SHP77 treated with DMSO at 0.1 percent for 48 hours (cell line): ENCODE measurements at regions not wholly inside any gene's neighbourhood (a gene's known extent, or its start where the extent isn't known, plus 50 kb on each side); places are given as distances from the start of the nearest gene placed in this dataset.

Experiments
- DNase-seq: peaks from one replicate; lab custom pipeline; 2025; lab: John Stamatoyannopoulos, UW

DNA sequence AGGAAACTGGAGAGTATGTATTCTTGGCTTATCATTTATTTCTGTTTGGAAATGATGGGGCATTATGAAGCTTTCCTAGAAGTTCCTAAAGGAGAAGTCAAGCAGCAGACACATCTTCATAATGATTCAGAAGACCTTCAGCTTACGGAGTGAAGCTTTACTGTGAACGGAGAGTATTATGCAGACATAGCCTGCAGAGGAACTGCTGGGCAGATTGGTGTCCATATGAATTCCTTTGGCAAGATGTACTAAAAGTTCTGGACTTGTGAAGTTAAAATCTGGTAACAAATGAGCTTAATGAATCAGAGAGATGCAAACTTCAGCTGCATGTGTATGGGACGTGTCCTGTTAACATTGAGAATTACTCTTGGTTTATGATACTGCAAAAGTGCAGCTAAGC, 60.1 kb downstream of the NABP1 start:
- no peak for DNase-seq

DNA sequence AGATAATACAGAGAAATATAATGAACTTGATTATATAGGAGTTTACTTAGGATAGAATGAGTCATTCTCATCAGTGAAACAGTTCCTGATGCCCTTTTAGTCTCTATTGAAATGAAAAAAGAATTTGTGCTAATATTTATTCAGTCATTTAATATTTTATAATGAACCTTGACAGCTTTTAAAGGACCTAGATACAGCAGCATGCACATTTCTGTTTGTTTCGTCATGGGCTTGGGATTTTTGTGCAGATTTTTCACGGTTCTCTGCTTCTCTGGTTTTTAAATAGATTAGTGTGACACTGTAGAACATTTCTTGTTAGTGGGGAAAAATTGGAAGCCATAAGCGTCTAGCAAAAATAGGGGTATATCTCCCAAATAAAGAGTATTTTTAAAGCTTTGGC, 60.7 kb downstream of the NABP1 start:
- no peak for DNase-seq

- no peak for DNase-seq
Measured at GRCh38 chr2:191739194-191739593, 61.3 kb downstream of the NABP1 start.

- no peak for DNase-seq
Measured at GRCh38 chr2:191740016-191740419, 62.1 kb downstream of the NABP1 start.

GRCh38 chr2:191740759-191741158, 62.8 kb downstream of the NABP1 start:
- no peak for DNase-seq

DNA sequence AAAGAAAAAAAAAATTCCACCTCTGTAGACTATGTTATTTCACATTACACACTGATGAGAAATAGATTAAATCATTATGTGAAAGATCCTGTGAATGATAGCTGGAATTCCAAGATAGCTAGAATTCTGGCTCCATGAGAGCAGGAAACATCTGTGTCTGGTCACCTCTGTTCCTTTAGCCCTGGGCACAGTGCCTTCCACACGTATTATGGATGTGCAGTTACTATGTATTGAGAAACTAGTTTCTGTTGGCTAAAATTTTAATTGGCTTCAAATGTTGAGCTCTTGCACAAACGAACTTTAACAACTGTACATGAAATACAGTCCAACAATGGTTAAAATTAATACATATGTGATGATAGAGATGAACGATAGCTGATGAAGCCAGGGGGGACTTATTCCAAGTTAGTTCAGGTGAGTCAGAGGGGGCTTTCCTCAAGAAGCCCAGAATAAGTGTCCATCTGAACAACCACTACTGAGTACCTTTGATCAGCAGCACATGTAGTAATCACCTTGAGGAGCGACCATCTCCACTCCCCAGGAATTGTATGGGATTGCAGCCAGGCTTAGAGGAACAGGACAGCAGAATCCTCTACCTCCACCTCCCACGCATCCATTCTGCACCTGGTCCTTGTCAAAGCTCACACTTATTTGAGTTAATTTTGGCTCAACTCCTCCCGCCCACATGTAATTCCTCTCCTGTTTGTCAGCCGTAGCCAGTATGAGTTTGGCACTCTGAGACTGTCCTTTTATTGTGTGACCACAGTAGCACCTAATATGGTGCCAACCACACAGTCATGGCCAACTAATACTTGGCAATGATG, 68.6 kb downstream of the NABP1 start:
- DNase-seq, result no peak

DNA sequence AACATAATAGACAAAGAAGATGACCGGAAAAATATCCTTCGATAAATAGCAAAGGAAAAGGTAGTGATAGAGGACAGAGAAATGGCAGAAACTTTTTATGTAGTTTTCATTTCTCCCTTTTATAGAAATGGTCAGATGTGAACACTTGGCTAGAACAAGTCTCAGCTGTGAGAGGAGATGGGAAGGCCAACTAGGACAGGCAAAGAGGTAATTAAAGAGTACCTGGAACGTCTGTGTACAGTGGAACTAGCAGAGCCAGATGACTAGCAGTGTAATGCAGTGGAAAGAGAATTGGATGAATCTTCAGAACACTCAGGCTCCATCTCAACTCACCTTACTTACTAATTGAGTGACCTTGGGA, 69.2 kb downstream of the NABP1 start:
- no peak for DNase-seq

DNA sequence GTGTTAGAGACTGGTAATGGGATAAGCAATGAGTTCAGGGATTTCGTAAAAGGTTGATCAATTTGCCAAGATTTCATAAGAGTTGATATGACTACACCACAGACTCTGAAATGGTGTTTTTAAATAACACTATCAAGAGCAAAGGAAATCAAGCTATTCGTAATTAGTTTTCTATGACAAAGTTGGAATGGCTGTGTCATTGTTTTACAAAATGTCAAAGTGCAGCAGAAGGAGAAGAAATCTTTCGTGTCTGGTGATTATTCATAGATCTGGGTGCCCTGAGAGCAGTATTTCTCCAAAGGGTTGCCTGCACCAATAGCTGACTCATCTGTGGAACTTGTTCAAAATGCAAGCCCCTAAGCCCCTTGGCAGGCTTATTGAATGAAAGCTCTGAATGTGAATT, 70.1 kb downstream of the NABP1 start:
- DNase-seq, result no peak

DNA sequence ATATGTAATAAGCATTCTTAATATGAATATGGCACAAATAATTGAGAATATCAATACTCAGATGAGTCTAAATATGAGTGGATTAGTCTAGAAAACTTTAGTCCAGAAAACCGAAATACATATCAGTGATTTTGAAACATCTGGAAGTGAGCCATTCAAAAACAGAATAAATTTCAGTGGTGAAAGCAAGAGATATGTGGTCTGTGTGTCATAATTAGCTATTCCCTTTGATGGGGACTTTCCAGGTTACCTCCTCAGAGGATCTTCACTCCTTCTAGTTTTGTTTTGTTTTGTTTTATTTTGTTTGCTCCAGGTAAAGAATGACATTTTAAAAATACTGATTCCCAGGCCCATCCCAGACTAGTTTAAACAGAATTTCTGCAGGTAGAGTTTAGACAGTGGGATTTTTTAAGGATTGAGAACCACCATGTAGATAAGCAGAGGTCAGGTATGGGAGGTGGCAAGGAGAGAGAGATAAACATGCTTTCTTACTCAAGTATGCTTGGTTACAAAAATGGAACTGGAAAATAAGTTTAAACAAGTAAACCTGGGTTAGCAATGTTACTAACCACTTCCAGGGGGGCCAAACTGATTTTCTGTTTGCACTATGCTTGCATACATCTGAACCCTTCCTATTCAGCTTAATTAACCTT, 70.7 kb downstream of the NABP1 start:
- DNase-seq, result no peak

DNA sequence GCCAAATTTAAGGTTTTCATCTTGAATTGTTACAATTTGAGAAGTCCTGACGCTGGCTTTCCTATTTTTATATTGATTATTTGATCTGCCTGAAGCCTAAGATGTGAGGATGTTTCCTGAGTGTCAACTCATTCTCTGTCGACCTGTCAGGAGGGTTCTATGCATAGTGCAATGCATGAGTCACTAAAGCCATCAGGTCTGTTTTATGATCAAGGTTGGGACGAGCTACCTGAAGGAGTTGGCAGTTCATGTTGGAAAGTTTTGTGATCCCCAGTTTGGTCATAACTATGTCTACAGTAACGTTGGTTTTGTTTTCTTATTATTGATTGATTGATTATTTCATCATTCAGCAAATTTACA, 71.2 kb downstream of the NABP1 start:
- DNase-seq, result no peak

DNA sequence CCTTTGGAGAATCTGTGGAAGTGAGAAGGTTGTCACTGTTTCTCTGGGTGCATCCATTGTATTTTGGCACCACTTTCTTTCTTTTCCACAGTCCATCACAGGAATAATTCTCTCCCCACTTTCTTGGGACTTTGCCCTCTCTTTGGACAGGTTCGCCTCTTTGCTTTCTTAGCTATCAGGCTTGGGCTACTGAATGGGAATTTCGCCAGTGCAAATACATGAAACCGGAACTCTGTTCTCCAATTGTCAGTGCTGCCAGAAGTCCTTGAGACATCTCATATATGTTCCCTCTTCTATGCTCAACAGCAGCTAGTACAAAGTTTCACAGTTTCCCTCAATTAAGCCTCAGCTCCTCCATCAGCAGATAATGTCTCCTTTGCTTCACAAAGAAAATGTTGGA, 76.2 kb downstream of the NABP1 start:
- DNase-seq, result no peak

DNA sequence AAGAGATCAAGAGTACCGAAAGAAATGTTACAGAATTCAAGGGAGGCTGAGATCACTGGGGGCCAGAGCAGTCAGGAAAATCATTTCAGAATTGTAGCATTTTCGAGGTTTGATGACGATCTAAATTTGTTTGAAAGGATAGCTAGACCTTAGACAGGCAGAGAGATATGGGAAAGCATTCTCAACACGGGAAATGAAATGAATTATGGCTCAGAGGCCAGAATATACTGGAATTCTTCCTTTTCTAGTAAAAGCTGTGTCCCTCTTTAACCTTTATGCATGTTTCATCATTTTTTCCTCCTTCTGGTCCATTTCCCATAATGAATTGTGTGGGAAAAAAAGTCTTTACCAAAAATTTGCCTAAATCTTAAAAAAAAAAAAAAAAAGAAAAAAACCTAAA, 78.8 kb downstream of the NABP1 start:
- DNase-seq, result no peak

- no peak for DNase-seq
Measured at GRCh38 chr2:191757208-191757607, 79.3 kb downstream of the NABP1 start.

GRCh38 chr2:191758518-191759507, 80.9 kb downstream of the NABP1 start:
- peak; percentile 64 for DNase-seq

- DNase-seq, result no peak
Measured at GRCh38 chr2:191759680-191760079, 81.7 kb downstream of the NABP1 start.

DNA sequence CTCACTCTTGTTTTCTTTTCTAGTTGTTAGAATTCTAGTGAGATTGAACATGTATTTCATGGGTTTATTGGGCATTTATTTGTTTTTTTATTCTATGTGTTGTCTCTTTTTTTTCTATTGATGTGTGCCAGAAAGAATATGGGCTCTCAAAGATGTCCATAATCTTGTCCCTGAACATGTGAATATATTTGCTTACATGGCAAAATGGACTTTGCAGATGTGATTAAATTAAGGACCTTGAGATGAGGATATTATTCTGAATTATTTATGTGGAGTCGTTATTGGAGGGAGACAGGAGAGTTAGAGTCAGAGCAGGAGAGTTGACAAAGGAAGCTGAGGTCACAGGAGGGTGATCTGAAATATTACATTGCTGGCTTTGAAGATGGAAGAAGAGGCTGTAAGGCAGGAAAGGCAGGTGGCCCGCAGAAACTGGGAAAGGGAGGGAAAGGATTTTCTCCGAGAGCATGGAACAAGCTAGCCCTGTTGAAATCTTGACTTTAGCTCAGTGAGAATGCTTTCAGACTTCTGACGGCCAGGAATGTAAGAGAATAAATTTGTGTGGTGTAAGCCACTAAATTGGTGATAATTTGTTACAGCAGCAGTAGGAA, 82.8 kb downstream of the NABP1 start:
- DNase-seq, result no peak

- no peak for DNase-seq
Measured at GRCh38 chr2:191773136-191773535, 73.8 kb downstream of the CAVIN2 start.

GRCh38 chr2:191777351-191777750, 69.5 kb downstream of the CAVIN2 start:
- DNase-seq, result no peak

- no peak for DNase-seq
Measured at GRCh38 chr2:191778041-191778440, 68.8 kb downstream of the CAVIN2 start.

DNA sequence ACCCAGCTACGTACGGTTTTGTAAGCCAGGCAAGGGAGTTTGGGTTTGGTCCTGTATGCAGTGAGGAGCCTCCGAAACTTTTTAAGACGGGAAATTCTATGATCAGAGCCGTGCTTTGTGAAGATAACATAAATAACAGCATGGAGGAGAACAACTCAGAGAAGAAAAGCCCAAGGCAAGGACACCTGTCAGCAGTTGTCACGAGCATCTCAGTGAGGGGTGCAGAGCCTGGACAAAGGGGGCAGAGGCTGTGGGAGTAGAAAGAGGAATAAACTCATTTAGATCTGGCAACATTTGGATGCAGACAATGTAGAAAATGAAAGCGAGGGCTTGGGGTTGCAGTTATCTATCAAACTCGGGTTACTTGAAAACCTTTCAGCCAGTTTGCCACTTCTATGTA, 64.5 kb downstream of the CAVIN2 start:
- no peak for DNase-seq

DNA sequence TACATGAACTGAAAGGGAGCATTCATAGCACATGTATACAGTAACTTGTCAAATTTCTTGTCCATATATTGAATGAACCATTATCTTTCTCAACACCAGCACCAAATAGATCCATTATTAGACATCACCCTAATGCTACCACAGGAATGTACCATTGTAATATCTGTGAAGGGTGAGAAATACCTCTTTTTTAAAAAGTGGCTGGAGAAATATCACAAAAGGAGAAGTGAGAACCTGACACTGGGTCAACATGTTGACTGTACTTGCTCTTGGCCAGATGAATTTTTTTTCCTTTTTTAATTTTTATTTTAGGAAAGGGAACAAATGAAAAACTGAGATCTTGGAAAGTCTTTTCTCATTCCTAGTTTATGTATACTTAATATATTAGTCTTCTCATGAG, 63.5 kb downstream of the CAVIN2 start:
- DNase-seq, result no peak
